ENCODE measurements at regions not wholly inside any gene's neighbourhood (a gene's known extent, or its start where the extent isn't known, plus 50 kb on each side); places are given as distances from the start of the nearest gene placed in this dataset.

DNA sequence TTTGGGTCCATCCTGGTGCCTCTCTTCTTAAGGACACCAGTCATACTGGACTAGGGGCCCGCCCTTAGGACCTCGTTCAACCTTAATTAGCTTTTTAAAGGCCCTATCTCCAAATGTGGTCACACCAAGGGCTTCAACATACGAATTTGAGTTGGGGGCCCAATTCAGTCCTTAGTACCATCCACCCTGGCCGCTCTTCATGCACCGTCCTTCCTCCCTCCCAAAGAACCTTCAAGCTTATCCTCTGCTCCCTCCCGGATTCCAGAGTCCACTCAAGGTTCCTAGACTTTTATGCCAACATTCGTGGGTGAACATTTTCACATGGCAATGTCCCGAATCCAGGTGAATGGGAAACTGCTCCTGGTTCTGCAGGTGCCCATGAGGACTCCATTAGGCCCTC, 201.3 kb upstream of the IGF1R start:
- Histone ChIP-seq H3K27me3 (no peaks in the 10 kb centered on the region), H3K36me3 (no peaks in the 10 kb centered on the region), H3K4me3 (no peak overlapping the region), H3K27ac (no peak overlapping the region), H3K9me3 (no peaks in the 10 kb centered on the region), H3K4me1 (no peaks in the 10 kb centered on the region)
- TF ChIP-seq POLR2AphosphoS5 (IDR thresholded peaks at IDR 0.05) (no peak), POLR2A (IDR thresholded peaks at IDR 0.05) (no peak)
- TF ChIP-seq, protein P1, sequence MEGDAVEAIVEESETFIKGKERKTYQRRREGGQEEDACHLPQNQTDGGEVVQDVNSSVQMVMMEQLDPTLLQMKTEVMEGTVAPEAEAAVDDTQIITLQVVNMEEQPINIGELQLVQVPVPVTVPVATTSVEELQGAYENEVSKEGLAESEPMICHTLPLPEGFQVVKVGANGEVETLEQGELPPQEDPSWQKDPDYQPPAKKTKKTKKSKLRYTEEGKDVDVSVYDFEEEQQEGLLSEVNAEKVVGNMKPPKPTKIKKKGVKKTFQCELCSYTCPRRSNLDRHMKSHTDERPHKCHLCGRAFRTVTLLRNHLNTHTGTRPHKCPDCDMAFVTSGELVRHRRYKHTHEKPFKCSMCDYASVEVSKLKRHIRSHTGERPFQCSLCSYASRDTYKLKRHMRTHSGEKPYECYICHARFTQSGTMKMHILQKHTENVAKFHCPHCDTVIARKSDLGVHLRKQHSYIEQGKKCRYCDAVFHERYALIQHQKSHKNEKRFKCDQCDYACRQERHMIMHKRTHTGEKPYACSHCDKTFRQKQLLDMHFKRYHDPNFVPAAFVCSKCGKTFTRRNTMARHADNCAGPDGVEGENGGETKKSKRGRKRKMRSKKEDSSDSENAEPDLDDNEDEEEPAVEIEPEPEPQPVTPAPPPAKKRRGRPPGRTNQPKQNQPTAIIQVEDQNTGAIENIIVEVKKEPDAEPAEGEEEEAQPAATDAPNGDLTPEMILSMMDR (IDR thresholded peaks at IDR 0.05), result no peak
- no peak for DNase-seq (ENCODE audit: low spot score in 2 of 2)
- intact Hi-C loops (cut with DNase I; ENCODE audit: low total_unique reads), result no loop called here

- Histone ChIP-seq H3K36me3 (no peaks in the 10 kb centered on the region), H3K9me3 (no peaks in the 10 kb centered on the region), H3K27ac (no peak overlapping the region), H3K27me3 (no peaks in the 10 kb centered on the region), H3K4me1 (no peaks in the 10 kb centered on the region), H3K4me3 (no peak overlapping the region)
- DNase-seq (ENCODE audit: low spot score in 2 of 2), result no peak
- TF ChIP-seq POLR2AphosphoS5 (IDR thresholded peaks at IDR 0.05) (no peak), POLR2A (IDR thresholded peaks at IDR 0.05) (no peak)
- TF ChIP-seq, protein P1 (IDR thresholded peaks at IDR 0.05), result no peak
- intact Hi-C loops (cut with DNase I; ENCODE audit: low total_unique reads), result no loop called here
Observed at GRCh38 chr15:98451236-98451635, 197.1 kb upstream of the IGF1R start.

DNA sequence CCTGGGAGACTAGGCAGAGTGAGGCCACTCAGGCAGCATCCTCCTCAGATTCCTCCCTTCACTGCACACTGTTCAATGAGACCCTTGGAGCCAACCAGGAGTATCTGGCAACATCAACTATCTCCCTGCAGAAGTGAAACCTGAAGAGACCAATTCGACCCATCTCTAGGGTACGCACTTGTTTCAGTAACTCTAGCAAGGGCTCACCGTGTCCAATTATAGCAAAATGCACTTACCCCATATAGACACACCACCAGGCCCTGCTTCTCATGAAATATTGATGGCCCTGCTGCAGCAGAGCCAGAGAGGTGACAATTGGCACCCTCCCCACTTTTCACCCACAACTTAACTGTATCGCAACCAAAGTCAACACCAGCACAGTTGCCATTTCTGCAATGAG, 196.1 kb upstream of the IGF1R start:
- intact Hi-C loops (cut with DNase I; ENCODE audit: low total_unique reads), result no loop called here
- H3K27ac ChIP-seq, result no peak overlapping the region
- H3K27me3 ChIP-seq, result no peaks in the 10 kb centered on the region
- TF ChIP-seq POLR2A (IDR thresholded peaks at IDR 0.05) (no peak), POLR2AphosphoS5 (IDR thresholded peaks at IDR 0.05) (no peak)
- TF ChIP-seq, protein P1 (IDR thresholded peaks at IDR 0.05), result no peak
- no peaks in the 10 kb centered on the region for H3K9me3 ChIP-seq
- no peak for DNase-seq (ENCODE audit: low spot score in 2 of 2)
- H3K4me1 ChIP-seq, result no peaks in the 10 kb centered on the region
- H3K4me3 ChIP-seq, result no peak overlapping the region
- H3K36me3 ChIP-seq, result no peaks in the 10 kb centered on the region

DNA sequence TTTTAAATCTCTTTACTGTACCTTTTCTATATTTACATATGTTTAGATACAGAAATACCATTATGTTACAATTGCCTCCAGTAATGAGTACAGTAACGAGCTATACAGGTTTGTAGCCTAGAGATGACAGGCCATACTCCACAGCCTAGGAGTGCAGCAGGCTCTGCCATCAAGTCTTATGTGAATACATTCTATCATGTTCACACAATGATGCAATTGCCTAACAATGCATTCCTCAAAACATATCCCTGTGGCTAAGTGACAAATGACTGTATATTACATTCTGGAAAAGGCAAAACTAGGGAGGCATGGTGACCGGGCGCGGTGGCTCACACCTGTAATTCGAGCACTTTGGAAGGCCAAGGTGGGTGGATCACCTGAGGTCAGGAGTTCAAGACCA, 192.4 kb upstream of the IGF1R start:
- TF ChIP-seq POLR2A (IDR thresholded peaks at IDR 0.05) (no peak), POLR2AphosphoS5 (IDR thresholded peaks at IDR 0.05) (no peak)
- TF ChIP-seq, protein P1 (IDR thresholded peaks at IDR 0.05), result no peak
- Histone ChIP-seq H3K4me3 (no peak overlapping the region), H3K27ac (no peak overlapping the region), H3K9me3 (no peaks in the 10 kb centered on the region), H3K4me1 (no peaks in the 10 kb centered on the region), H3K27me3 (no peaks in the 10 kb centered on the region), H3K36me3 (no peaks in the 10 kb centered on the region)
- no peak for DNase-seq (ENCODE audit: low spot score in 2 of 2)
- intact Hi-C loops (cut with DNase I; ENCODE audit: low total_unique reads), result loop anchor here (5.0 kb wide), 1 partner anchor 466 kb away; no protein-coding TSS in a partner anchor

DNA sequence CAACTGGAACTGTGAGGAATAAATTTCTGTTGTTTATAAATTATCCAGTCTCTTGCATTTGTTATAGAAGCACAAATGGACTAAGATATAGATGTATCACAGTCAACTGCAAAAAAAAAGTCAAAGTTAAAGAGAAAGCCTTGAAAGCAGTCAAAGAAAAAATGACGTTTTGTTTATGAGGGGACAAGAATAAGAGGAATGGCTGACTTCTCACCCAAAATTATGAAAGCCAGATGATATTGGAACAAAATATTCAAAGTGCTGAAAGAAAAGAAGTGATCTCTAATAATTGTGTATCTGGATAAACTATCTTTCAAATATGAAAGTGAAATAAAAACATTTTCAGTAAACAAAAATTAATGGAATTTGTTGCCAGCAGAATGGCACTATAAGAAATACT, 171.8 kb upstream of the IGF1R start:
- Histone ChIP-seq H3K36me3 (no peaks in the 10 kb centered on the region), H3K9me3 (peaks cover 4 to 16% of the 10 kb centered on the region in 2 donors), H3K27ac (no peak overlapping the region), H3K4me1 (no peaks in the 10 kb centered on the region), H3K27me3 (no peaks in the 10 kb centered on the region), H3K4me3 (no peak overlapping the region)
- DNase-seq (ENCODE audit: low spot score in 2 of 2), result no peak
- intact Hi-C loops (cut with DNase I; ENCODE audit: low total_unique reads), result no loop called here
- TF ChIP-seq POLR2AphosphoS5 (IDR thresholded peaks at IDR 0.05) (no peak), POLR2A (IDR thresholded peaks at IDR 0.05) (no peak)
- TF ChIP-seq, protein P1 (IDR thresholded peaks at IDR 0.05), result no peak
